SK-N-SH treated with all-trans-retinoic acid at 6 μM for 48 hours (cell line): ENCODE measurements at regions not wholly inside any gene's neighbourhood (a gene's known extent, or its start where the extent isn't known, plus 50 kb on each side); places are given as distances from the start of the nearest gene placed in this dataset.

Experiments
- ATAC-seq: fragments of 200-7000 bp; cut with Tn5 transposase; 3 replicates; pipeline ENCODE4 v1.9.1; 2020; ENCODE audit warnings: mild to moderate bottlenecking, moderate library complexity
- ARNTL ChIP-seq: fragments of 450-650 bp; formaldehyde crosslinking; IDR thresholded peaks from 2 replicates; pipeline ENCODE4 v1.5.0; 2020; ENCODE audit warnings: low read depth, mild to moderate bottlenecking, moderate library complexity, borderline replicate concordance
- BACH2 ChIP-seq: fragments of 250-450 bp; sonication (Bioruptor Pico); IDR thresholded peaks from 2 replicates; pipeline ENCODE4 v1.9.0; 2021; ENCODE audit warnings: mild to moderate bottlenecking, borderline replicate concordance
- CSDC2 ChIP-seq: fragments of 250-450 bp; sonication (Bioruptor Pico); IDR thresholded peaks from 2 replicates; pipeline ENCODE4 v1.5.0; 2020; ENCODE audit warnings: mild to moderate bottlenecking, moderate library complexity
- CSRNP3 ChIP-seq: fragments of 250-450 bp; sonication (Bioruptor Pico); IDR thresholded peaks from 2 replicates; pipeline ENCODE4 v1.5.1; 2021; ENCODE audit warnings: mild to moderate bottlenecking, moderate library complexity
- ESRRG ChIP-seq: fragments of 250-450 bp; sonication (Bioruptor Pico); IDR thresholded peaks from 2 replicates; pipeline ENCODE4 v1.6.1; 2021; ENCODE audit warnings: mild to moderate bottlenecking
- GLIS3 ChIP-seq: fragments of 250-450 bp; sonication (Bioruptor Pico); IDR thresholded peaks from 2 replicates; pipeline ENCODE4 v1.5.0; 2020; ENCODE audit warnings: mild to moderate bottlenecking, moderate library complexity
- ISL1 ChIP-seq: fragments of 250-450 bp; sonication (Bioruptor Pico); IDR thresholded peaks from 2 replicates; pipeline ENCODE4 v2.1.2; 2022; ENCODE audit warnings: mild to moderate bottlenecking, moderate library complexity
- OSR1 ChIP-seq: fragments of 250-450 bp; sonication (Bioruptor Pico); IDR thresholded peaks from 2 replicates; pipeline ENCODE4 v1.8.0; 2022; ENCODE audit warnings: moderate library complexity, mild to moderate bottlenecking, inconsistent platforms
- POU6F1 ChIP-seq: fragments of 250-450 bp; sonication (Bioruptor Pico); IDR thresholded peaks from 2 replicates; pipeline ENCODE4 v1.8.0; 2021; ENCODE audit warnings: low read depth, mild to moderate bottlenecking, moderate library complexity, borderline replicate concordance
- PPARA ChIP-seq: fragments of 250-450 bp; sonication (Bioruptor Pico); IDR thresholded peaks from 2 replicates; pipeline ENCODE4 v1.5.0; 2020; ENCODE audit warnings: mild to moderate bottlenecking, borderline replicate concordance
- RARB ChIP-seq: fragments of 250-450 bp; sonication (Bioruptor Pico); IDR thresholded peaks from 2 replicates; pipeline ENCODE4 v1.8.0; 2021; ENCODE audit warnings: mild to moderate bottlenecking, moderate library complexity
- SNAI2 ChIP-seq: fragments of 250-450 bp; sonication (Bioruptor Pico); IDR thresholded peaks from 2 replicates; pipeline ENCODE4 v1.5.0; 2020; ENCODE audit warnings: mild to moderate bottlenecking, moderate library complexity
- TCF4 ChIP-seq: fragments of 250-450 bp; sonication (Bioruptor Pico); IDR thresholded peaks from 2 replicates; pipeline ENCODE4 v1.8.0; 2021; ENCODE audit warnings: mild to moderate bottlenecking, moderate library complexity, borderline replicate concordance
- TOX ChIP-seq: fragments of 250-450 bp; sonication (Bioruptor Pico); IDR thresholded peaks from 2 replicates; pipeline ENCODE4 v1.8.0; 2021; ENCODE audit warnings: mild to moderate bottlenecking, moderate library complexity, borderline replicate concordance
- ZC3H10 ChIP-seq: fragments of 250-450 bp; sonication (Bioruptor Pico); IDR thresholded peaks from 2 replicates; pipeline ENCODE4 v1.5.1; 2021; ENCODE audit warnings: mild to moderate bottlenecking, moderate library complexity
- ZFP3 ChIP-seq: fragments of 250-450 bp; sonication (Bioruptor Pico); IDR thresholded peaks from 2 replicates; pipeline ENCODE4 v1.5.0; 2020; ENCODE audit warnings: mild to moderate bottlenecking, moderate library complexity
- ZFP30 ChIP-seq: fragments of 450-650 bp; formaldehyde crosslinking; IDR thresholded peaks from 2 replicates; pipeline ENCODE4 v1.5.0; 2022; ENCODE audit warnings: mild to moderate bottlenecking, moderate library complexity
- ZNF565 ChIP-seq: fragments of 450-650 bp; formaldehyde crosslinking; conservative IDR thresholded peaks from 2 replicates; pipeline ENCODE4 v1.5.0; 2020; ENCODE audit warnings: low read depth, mild to moderate bottlenecking, moderate library complexity
- ZNF8 ChIP-seq: fragments of 450-650 bp; formaldehyde crosslinking; IDR thresholded peaks from 2 replicates; pipeline ENCODE4 v1.5.0; 2020; ENCODE audit warnings: mild to moderate bottlenecking, moderate library complexity
- TF ChIP-seq, protein P1 (sequence below): fragments of 250-450 bp; sonication (Bioruptor Pico); IDR thresholded peaks from 2 replicates; pipeline ENCODE4 v1.5.0; 2020; ENCODE audit warnings: mild to moderate bottlenecking, moderate library complexity
- TF ChIP-seq, protein P2 (sequence below): fragments of 250-450 bp; sonication (Bioruptor Pico); IDR thresholded peaks from 2 replicates; pipeline ENCODE4 v1.5.1; 2020; ENCODE audit warnings: low read depth, mild to moderate bottlenecking, moderate library complexity
- TF ChIP-seq, protein P3 (sequence below): fragments of 250-450 bp; sonication (Bioruptor Pico); IDR thresholded peaks from 2 replicates; pipeline ENCODE4 v1.8.0; 2020; ENCODE audit warnings: mild to moderate bottlenecking, moderate library complexity, borderline replicate concordance

GRCh38 chrX:122625821-122626220 is 558.3 kb upstream of the GRIA3 start:
- no peak for TF ChIP-seq ZNF565 (CRISPR knock-in tag)
- TF ChIP-seq CSRNP3 (CRISPR knock-in tag) = no peak
- no peak for TF ChIP-seq TCF4
- no peak for TF ChIP-seq ZFP30
- TF ChIP-seq TOX (CRISPR knock-in tag) = no peak
- no peak for TF ChIP-seq OSR1 (CRISPR knock-in tag)
- no peak for TF ChIP-seq ZFP3 (CRISPR knock-in tag)
- no peak for TF ChIP-seq RARB (CRISPR knock-in tag)
- TF ChIP-seq PPARA (CRISPR knock-in tag) = no peak
- no peak for TF ChIP-seq ESRRG (CRISPR knock-in tag)
- no peak for TF ChIP-seq CSDC2 (CRISPR knock-in tag)
- TF ChIP-seq BACH2 (CRISPR knock-in tag) = no peak
- TF ChIP-seq GLIS3 (CRISPR knock-in tag) = no peak
- TF ChIP-seq, protein P1, sequence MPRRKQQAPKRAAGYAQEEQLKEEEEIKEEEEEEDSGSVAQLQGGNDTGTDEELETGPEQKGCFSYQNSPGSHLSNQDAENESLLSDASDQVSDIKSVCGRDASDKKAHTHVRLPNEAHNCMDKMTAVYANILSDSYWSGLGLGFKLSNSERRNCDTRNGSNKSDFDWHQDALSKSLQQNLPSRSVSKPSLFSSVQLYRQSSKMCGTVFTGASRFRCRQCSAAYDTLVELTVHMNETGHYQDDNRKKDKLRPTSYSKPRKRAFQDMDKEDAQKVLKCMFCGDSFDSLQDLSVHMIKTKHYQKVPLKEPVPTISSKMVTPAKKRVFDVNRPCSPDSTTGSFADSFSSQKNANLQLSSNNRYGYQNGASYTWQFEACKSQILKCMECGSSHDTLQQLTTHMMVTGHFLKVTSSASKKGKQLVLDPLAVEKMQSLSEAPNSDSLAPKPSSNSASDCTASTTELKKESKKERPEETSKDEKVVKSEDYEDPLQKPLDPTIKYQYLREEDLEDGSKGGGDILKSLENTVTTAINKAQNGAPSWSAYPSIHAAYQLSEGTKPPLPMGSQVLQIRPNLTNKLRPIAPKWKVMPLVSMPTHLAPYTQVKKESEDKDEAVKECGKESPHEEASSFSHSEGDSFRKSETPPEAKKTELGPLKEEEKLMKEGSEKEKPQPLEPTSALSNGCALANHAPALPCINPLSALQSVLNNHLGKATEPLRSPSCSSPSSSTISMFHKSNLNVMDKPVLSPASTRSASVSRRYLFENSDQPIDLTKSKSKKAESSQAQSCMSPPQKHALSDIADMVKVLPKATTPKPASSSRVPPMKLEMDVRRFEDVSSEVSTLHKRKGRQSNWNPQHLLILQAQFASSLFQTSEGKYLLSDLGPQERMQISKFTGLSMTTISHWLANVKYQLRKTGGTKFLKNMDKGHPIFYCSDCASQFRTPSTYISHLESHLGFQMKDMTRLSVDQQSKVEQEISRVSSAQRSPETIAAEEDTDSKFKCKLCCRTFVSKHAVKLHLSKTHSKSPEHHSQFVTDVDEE (CRISPR knock-in tag) = no peak
- TF ChIP-seq, protein P2, sequence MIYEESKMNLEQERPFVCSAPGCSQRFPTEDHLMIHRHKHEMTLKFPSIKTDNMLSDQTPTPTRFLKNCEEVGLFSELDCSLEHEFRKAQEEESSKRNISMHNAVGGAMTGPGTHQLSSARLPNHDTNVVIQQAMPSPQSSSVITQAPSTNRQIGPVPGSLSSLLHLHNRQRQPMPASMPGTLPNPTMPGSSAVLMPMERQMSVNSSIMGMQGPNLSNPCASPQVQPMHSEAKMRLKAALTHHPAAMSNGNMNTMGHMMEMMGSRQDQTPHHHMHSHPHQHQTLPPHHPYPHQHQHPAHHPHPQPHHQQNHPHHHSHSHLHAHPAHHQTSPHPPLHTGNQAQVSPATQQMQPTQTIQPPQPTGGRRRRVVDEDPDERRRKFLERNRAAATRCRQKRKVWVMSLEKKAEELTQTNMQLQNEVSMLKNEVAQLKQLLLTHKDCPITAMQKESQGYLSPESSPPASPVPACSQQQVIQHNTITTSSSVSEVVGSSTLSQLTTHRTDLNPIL (CRISPR knock-in tag) = no peak
- TF ChIP-seq ISL1 = no peak
- no peak for TF ChIP-seq SNAI2
- TF ChIP-seq, protein P3, sequence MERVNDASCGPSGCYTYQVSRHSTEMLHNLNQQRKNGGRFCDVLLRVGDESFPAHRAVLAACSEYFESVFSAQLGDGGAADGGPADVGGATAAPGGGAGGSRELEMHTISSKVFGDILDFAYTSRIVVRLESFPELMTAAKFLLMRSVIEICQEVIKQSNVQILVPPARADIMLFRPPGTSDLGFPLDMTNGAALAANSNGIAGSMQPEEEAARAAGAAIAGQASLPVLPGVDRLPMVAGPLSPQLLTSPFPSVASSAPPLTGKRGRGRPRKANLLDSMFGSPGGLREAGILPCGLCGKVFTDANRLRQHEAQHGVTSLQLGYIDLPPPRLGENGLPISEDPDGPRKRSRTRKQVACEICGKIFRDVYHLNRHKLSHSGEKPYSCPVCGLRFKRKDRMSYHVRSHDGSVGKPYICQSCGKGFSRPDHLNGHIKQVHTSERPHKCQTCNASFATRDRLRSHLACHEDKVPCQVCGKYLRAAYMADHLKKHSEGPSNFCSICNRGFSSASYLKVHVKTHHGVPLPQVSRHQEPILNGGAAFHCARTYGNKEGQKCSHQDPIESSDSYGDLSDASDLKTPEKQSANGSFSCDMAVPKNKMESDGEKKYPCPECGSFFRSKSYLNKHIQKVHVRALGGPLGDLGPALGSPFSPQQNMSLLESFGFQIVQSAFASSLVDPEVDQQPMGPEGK = no peak
- TF ChIP-seq ARNTL = no peak
- TF ChIP-seq, all 23 proteins: peak for 0
- ATAC-seq = no peak

DNA sequence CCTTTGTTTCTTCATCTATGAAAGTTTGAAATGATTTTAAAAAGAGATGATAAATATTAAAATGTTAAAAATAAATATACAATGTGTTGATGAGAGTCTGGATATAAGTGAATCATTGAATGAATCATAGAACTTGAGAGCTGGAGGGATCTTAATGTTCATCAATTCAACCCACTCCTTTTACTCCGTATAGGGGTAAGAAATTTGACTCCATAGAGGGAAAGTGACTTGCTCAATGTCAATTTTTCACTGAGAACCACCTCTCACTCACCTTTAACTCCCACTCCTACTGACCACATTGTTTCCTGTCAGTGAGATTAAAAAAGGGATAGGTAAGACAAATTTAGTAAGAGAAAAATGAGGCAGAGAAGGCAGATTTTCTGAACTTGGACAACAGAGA is 557.2 kb upstream of the GRIA3 start:
- no peak for ATAC-seq
- TF ChIP-seq ISL1 (no peak), ZC3H10 (CRISPR knock-in tag) (no peak), SNAI2 (no peak), ZNF8 (CRISPR knock-in tag) (no peak), CSDC2 (CRISPR knock-in tag) (no peak), ARNTL (no peak), ESRRG (CRISPR knock-in tag) (no peak), POU6F1 (CRISPR knock-in tag) (no peak), RARB (CRISPR knock-in tag) (no peak), GLIS3 (CRISPR knock-in tag) (no peak), BACH2 (CRISPR knock-in tag) (no peak), ZFP30 (no peak)
- TF ChIP-seq, protein P2 (CRISPR knock-in tag) = no peak
